ENCODE measurements at regions not wholly inside any gene's neighbourhood (a gene's known extent, or its start where the extent isn't known, plus 50 kb on each side); places are given as distances from the start of the nearest gene placed in this dataset.

DNA sequence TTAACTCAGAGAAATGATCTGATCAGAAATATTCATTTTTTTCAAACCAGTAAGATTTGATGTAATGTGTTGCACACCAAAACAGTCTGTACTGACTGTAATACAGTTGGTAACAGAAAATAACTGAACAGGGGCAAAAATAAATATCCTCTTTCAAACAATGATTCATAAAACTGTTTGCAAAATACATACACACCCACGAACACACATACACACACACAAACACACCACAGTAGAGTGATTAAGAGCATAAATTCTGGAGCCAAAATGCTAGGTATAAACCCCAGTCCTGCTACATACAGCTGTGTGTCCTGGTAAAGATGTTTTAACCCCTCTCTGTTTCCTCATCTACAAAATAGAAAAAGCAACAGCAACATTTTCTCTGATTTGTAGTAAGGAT is 376.6 kb downstream of the PDGFC start:
- DNase-seq (ENCODE audit: low read depth in 2 of 2): no peak

DNA sequence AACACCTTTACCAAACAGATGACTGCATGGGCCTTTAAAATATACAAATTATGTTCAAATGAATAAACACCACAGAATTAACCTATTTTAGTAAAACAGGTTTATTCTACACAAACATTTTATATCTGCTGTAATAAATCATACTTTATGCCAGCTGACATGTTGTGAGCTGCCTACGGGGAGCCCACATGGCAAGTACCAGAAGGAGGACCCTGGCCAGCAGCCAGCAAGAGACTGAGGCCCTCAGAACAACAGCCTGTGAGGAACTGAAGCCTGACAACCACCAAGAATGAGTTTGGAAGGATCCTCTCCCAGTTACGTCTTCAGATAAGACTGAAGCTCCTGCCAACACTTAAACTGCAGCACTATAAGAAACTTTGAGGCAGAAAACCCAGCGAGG is 377.0 kb downstream of the PDGFC start:
- no peak for DNase-seq (ENCODE audit: low read depth in 2 of 2)

DNA sequence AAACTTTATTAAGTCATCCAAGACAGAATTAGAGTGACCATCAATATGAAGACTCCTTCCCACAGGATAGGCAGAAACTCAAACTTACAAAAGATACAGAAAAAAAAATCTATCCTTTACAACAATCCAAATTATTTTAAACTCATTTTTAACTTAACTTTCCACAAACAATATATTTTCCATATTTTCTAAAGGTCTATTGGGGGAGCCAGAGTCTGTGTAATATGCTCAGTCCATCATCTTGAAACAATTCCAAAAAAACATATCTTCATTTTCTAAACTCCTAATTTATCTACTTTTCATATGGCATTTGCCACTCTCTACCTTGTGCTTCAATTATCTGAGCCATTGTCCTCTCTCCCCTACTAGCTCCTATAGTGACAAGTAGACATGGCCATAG is 378.1 kb downstream of the PDGFC start:
- no peak for DNase-seq (ENCODE audit: low read depth in 2 of 2)

DNA sequence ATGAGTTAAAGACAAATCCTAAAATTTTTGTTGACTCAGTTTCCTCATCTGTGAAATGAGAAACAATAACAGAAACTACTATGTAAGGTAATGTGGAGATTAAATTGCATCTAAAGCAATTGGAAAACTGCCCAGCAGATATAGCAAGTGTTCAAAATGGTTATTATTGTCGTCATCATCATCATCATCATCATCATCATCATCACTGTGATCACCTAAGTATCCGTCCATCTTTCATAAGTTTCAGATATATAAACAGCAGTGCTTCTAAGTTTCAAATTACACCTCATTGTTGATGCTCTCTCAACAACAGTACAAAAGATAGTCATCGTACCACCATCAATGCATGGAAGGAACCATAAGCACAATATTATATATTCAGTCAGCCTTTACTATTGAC is 379.9 kb downstream of the PDGFC start:
- DNase-seq (ENCODE audit: low read depth in 2 of 2): no peak

GRCh38 chr4:156584100-156584499 is 387.5 kb downstream of the PDGFC start:
- no peak for DNase-seq (ENCODE audit: low read depth in 2 of 2)

DNA sequence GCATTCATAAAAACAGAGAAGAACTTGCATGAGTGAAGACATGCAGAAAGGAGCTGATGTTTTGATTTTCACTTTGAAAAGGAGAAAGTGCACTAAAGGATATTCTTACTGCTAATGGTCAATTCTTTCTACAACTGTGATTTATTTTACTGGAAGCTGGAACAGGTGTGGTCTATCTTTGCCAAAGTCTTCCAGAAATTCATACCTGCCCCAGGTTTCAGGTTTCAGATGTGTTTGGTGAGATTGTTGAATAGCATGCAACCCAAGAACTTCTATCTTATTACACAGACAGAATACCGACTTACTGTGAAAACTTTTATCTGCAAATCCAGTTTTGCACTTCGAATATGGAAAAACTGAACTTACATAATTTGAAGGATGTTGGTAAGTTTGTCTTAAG is 388.3 kb downstream of the PDGFC start:
- no peak for DNase-seq (ENCODE audit: low read depth in 2 of 2)

GRCh38 chr4:156581282-156582063 is 390.1 kb downstream of the PDGFC start:
- DNase-seq (ENCODE audit: low read depth in 2 of 2): peak in 1 of 2 donors; percentile 3

DNA sequence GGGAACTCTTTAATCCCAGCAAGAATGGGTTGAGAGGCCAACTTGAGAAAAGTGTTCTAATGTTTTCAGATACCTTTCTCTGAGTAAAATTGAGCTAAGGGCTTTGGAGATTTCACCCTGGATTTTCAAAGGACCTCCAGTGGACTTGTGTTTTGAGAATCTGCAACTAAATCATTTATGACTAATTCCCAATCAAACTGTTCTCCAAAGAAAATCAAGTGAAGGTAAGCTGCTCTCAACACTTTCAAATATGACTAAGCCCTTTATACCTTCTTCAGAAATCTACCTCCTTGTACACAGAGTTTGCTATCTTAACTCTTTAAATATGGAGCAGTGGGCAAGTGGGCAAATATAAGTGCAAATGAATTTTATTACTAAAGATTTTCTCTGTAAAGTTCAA is 392.9 kb downstream of the PDGFC start:
- no peak for DNase-seq (ENCODE audit: low read depth in 2 of 2)

- peak in 1 of 2 donors; percentile 28 for DNase-seq (ENCODE audit: low read depth in 2 of 2)
These were observed 393.6 kb downstream of the PDGFC start for GRCh38 chr4:156578005-156578404.

DNA sequence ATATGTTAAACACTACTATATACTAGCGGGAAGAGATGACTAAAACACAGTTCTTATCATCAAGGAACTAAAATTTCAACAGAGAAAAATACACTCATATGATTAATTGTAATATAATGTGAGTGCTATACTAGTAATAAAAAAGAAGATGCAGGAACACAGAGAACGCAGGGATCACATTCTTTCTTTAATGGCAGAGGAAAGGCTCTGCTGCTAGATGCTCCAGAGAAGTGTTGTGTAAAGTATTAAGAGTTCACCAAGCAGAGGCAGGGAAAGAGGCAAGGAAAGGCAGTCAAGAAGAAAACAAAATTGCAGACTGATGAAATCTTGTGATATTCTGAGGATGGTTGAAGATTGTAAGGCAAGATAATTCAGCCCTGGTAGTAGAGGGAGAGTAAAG is 394.7 kb downstream of the PDGFC start:
- DNase-seq (ENCODE audit: low read depth in 2 of 2): no peak

DNA sequence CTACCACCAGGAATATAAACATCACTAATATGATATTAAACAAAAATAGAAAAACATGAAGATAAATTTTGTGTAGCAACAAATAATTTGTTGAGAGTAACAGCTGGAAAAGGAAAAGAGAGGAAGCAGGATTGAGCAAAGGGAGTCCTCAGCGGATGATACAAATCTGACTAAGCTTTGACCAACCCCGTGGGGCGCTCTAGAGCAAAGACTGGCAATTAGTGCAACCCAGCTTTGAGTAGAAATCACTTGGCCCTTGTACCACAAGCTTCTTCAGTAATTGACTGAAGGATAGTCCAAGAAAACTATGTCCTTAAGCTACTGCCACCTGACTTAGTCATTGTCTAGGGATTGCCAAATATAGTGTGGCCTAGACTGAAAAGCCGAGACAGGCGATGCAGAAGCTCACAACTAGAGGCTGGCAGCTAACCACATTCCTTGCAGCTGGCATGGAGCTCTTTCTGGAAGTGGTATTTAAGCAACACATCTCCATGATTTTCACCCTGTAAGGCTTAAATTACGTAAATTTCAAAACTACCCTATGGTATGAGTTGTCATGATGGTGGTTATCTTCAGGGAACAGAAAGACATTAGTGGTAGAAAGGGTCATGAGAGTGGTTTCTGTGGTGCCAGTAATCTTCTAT is 396.0 kb downstream of the PDGFC start:
- DNase-seq (ENCODE audit: low read depth in 2 of 2): no peak

GRCh38 chr4:156571146-156571545 is 400.5 kb downstream of the PDGFC start:
- DNase-seq (ENCODE audit: low read depth in 2 of 2): no peak

- DNase-seq (ENCODE audit: low read depth in 2 of 2): no peak
These were observed 402.1 kb downstream of the PDGFC start for GRCh38 chr4:156569535-156569934.

DNA sequence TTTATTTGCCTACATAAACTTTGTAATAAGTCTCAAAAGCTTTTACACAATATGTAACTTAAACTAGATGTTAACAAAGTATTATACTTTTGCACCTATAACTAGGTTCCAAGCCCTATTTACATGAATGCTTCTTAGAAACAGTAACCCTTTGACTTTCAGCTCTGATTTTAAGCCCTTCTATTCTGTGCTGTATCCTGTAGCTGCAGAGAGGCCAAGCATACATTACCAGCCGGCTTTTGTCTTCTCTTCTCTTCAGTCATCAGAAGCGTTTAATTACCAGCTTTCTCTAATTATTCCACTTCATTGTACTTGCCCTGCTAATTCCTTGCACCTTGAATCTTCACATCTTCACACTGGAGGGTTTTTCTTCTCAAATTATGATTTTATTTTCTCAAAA is 403.1 kb downstream of the PDGFC start:
- DNase-seq (ENCODE audit: low read depth in 2 of 2): no peak

DNA sequence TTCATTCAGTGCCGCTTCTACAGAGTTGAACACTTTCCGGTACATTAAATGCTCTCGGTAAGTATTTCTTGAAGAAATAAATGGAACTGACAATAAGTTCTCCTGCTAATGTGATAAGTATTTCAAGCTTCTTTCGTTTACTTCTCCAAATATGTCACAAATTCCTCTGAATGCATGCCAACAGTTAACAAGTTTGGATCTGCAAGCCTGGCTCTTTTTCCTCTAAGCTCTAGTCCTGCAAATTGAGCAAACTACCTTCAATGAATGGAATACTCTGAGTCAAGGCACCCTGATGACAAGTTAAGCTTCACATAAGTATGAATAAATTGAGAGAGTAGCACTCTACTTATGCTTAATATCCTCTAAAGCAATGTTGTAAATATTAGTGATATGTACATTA is 403.6 kb downstream of the PDGFC start:
- no peak for DNase-seq (ENCODE audit: low read depth in 2 of 2)

DNA sequence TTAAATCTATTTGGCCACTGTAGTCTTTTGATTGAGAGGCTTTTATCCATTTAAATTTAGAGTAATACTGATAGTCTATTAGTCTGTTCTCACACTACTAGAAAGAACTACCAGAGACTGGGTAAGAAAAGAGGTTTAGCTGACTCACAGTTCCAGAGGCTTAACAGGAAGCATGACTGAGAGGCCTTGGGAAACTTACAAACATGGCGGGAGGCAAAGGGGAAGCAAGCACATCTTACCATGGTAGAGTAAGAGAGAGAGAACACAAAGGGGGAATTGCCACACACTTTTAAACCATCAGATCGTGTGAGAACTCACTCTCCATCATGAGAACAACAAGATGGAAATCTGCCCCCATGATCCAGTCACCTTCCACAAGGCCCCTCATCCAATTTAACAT is 410.9 kb downstream of the PDGFC start:
- DNase-seq (ENCODE audit: low read depth in 2 of 2): peak in 1 of 2 donors; percentile 24

GRCh38 chr4:156559346-156559745 is 412.3 kb downstream of the PDGFC start:
- no peak for DNase-seq (ENCODE audit: low read depth in 2 of 2)

- DNase-seq (ENCODE audit: low read depth in 2 of 2): no peak
These were observed 413.1 kb downstream of the PDGFC start for GRCh38 chr4:156558373-156559025.

DNA sequence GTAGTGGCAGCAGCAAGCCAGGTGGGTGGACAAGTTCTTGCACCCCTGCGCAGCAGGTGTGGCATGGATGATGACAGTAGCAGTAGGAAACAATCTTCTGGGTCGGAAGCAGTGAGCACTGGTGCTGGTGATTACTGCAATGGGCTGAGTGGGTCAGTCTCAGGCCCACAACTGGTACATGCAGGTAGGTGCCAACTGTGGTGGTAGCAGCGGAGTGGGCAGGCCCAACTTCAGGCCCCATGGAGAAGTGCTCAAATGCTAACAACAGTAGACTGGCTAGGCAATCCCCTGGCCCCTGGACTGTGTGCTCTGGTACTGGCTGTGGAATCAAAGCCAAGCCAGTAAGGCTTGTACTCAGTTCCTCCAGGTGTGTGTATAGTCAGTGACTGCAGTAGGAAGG is 413.7 kb downstream of the PDGFC start:
- no peak for DNase-seq (ENCODE audit: low read depth in 2 of 2)

GRCh38 chr4:156556336-156556735 is 415.3 kb downstream of the PDGFC start:
- DNase-seq (ENCODE audit: low read depth in 2 of 2): no peak

GRCh38 chr4:156553659-156554058 is 417.9 kb downstream of the PDGFC start:
- no peak for DNase-seq (ENCODE audit: low read depth in 2 of 2)

DNA sequence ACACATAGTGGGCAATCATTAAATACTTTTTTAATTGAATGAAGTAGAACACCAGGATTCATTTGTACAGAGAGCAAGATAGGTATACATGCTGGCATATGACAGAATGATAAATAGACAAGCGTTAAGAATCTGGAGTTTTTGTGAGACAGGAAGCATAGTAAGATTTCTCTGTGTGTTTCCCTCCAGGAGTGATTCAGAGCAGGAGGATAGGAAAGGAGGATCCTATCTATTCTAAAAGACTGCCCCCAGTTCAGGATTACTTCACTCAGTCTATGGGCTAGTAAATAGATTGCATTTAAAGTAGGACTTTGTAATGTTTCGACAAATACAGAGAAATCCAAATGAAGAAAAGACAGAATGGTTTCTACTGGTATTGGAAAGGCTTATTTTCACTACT is 423.7 kb downstream of the PDGFC start:
- DNase-seq (ENCODE audit: low read depth in 2 of 2): no peak

- peak in 1 of 2 donors; percentile 62 for DNase-seq (ENCODE audit: low read depth in 2 of 2)
These were observed 424.2 kb downstream of the PDGFC start for GRCh38 chr4:156547439-156547838.

Measured in dermis microvascular lymphatic vessel endothelial cell (primary cell).